GM12878 (cell line): ENCODE measurements at regions not wholly inside any gene's neighbourhood (a gene's known extent, or its start where the extent isn't known, plus 50 kb on each side); places are given as distances from the start of the nearest gene placed in this dataset.

Source experiments
- ATAC-seq: fragments of 200-7000 bp; cut with Tn5 transposase; 3 replicates; pipeline ENCODE4 v1.9.1; 2020; ENCODE audit warnings: mild to moderate bottlenecking, moderate library complexity
- BruUV-seq: library from RNA; stranded (reverse); fragments of 400-500 nt; replicated peaks from 2 replicates; lab custom pipeline; 2021; lab: Mats Ljungman, UMichigan
- CTCF ChIA-PET: fragments of 300-600 bp; sonication (Branson Sonifier 250); formaldehyde crosslinking; extraction: SDS; loops from one replicate; lab custom pipeline; 2021; ENCODE audit warnings: inconsistent platforms; lab: Yijun Ruan, JAX
- POLR2A ChIA-PET: fragments of 350-600 bp; formaldehyde crosslinking; extraction: SDS; loops from one replicate; lab custom pipeline; 2021; ENCODE audit warnings: inconsistent platforms; lab: Charles Lee
- RAD21 ChIA-PET: fragments of 300-600 bp; sonication (Branson Sonifier 250); formaldehyde crosslinking; loops from one replicate; lab custom pipeline; 2023; ENCODE audit warnings: antibody characterized with exemption; ENCODE audit not compliant: unreplicated experiment; lab: Charles Lee
- SMC1A ChIA-PET: fragments of 300-600 bp; sonication (Branson Sonifier 250); formaldehyde crosslinking; loops from one replicate; lab custom pipeline; 2023; ENCODE audit not compliant: unreplicated experiment, uncharacterized antibody; lab: Charles Lee
- DNase-seq: peaks from one replicate; pipeline ENCODE4 v3.0.0-alpha.2; 2011; ENCODE audit warnings: low read depth, low spot score
- FAIRE-seq: peaks from 3 replicates; lab custom pipeline; 2011; peaks lifted over from hg19 to GRCh38; lab: Jason Lieb, UNC
- H2AFZ ChIP-seq: 2 replicates; pipeline ENCODE4 v1.6.0; 2011; ENCODE audit warnings: low read depth, low read length, control low read depth; ENCODE audit not compliant: control insufficient read depth
- H3K27ac ChIP-seq: 2 replicates; pipeline ENCODE4 v1.5.1; 2011; ENCODE audit warnings: control low read depth; ENCODE audit not compliant: control insufficient read depth, insufficient read depth
- H3K27me3 ChIP-seq, 2 experiments: replicated peaks in 1 of 2; 2 replicates each; pipeline versions ENCODE4 v1.6.0 to v1.6.1; 2011; ENCODE audit warnings: low read length in 1 of 2; ENCODE audit not compliant: control insufficient read depth in 2 of 2, insufficient read depth in 2 of 2
- H3K36me3 ChIP-seq, 2 experiments: 2 replicates each; pipeline ENCODE4 v1.5.1; 2011; ENCODE audit warnings: low read length in 1 of 2; ENCODE audit not compliant: control insufficient read depth in 2 of 2, insufficient read depth in 2 of 2
- H3K4me1 ChIP-seq: 2 replicates; pipeline ENCODE4 v1.6.1; 2011; ENCODE audit warnings: mild to moderate bottlenecking, low read length, moderate library complexity, mixed read lengths; ENCODE audit not compliant: control insufficient read depth, insufficient read depth
- H3K4me2 ChIP-seq: 2 replicates; pipeline ENCODE4 v1.6.0; 2011; ENCODE audit warnings: control low read depth; ENCODE audit not compliant: control insufficient read depth, insufficient read depth
- H3K4me3 ChIP-seq: fragments of 200-600 bp; sonication (generic); 2 replicates; pipeline ENCODE4 v1.5.1; 2016
- H3K79me2 ChIP-seq: 2 replicates; pipeline ENCODE4 v1.6.0; 2011; ENCODE audit warnings: low read length; ENCODE audit not compliant: control insufficient read depth, insufficient read depth
- H3K9ac ChIP-seq: 2 replicates; pipeline ENCODE4 v1.8.0; 2011; ENCODE audit warnings: low read length, control low read depth, mixed read lengths; ENCODE audit not compliant: control insufficient read depth, insufficient read depth
- H3K9me3 ChIP-seq: replicated peaks from 3 replicates; pipeline ENCODE4 v1.5.1; 2011; ENCODE audit warnings: mild to moderate bottlenecking, low read length; ENCODE audit not compliant: control insufficient read depth, insufficient read depth
- H4K20me1 ChIP-seq: 2 replicates; pipeline ENCODE4 v1.6.0; 2011; ENCODE audit not compliant: control insufficient read depth, insufficient read depth
- ATF2 ChIP-seq: IDR thresholded peaks from 2 replicates; pipeline ENCODE4 v1.6.1; 2012; ENCODE audit warnings: low read length, inconsistent platforms
- EGR1 ChIP-seq, 2 experiments: IDR thresholded peaks; 1 replicate in 1 of 2; 2 replicates in 1 of 2; pipeline ENCODE4 v1.6.1; 2011 to 2012; ENCODE audit warnings: low read depth in 2 of 2, low read length in 2 of 2, borderline replicate concordance in 1 of 2, mild to moderate bottlenecking in 1 of 2, moderate library complexity in 1 of 2
- JUNB ChIP-seq: IDR thresholded peaks from 2 replicates; pipeline ENCODE4 v1.6.1; 2016; ENCODE audit warnings: antibody characterized with exemption, mild to moderate bottlenecking
- KDM1A ChIP-seq: fragments of 200-600 bp; sonication (generic); IDR thresholded peaks from 2 replicates; pipeline ENCODE4 v1.6.1; 2016; ENCODE audit warnings: borderline replicate concordance
- MYC ChIP-seq: IDR thresholded peaks from 2 replicates; pipeline ENCODE4 v1.6.1; 2011; ENCODE audit warnings: mild to moderate bottlenecking, low read length, moderate library complexity, inconsistent platforms; ENCODE audit not compliant: insufficient read depth, insufficient replicate concordance, insufficient read length, severe bottlenecking
- NBN ChIP-seq: fragments of 450-650 bp; IDR thresholded peaks from 2 replicates; pipeline ENCODE4 v1.6.1; 2016
- NFYB ChIP-seq: IDR thresholded peaks from 2 replicates; pipeline ENCODE4 v1.6.1; 2011; ENCODE audit warnings: low read depth, mild to moderate bottlenecking, low read length, improper control_type of control experiment, moderate library complexity; ENCODE audit not compliant: insufficient read depth
- RFX5 ChIP-seq: IDR thresholded peaks from 2 replicates; pipeline ENCODE4 v1.6.1; 2011; ENCODE audit warnings: low read depth, low read length, improper control_type of control experiment
- SRF ChIP-seq, 2 experiments: IDR thresholded peaks; 2 replicates each; pipeline ENCODE4 v1.6.1; 2011; ENCODE audit warnings: low read depth in 2 of 2, low read length in 2 of 2, mild to moderate bottlenecking in 1 of 2, moderate library complexity in 1 of 2
- ZBTB33 ChIP-seq: fragments of 450-650 bp; IDR thresholded peaks from 2 replicates; pipeline ENCODE4 v1.6.1; 2017; ENCODE audit warnings: mild to moderate bottlenecking
- ZBTB4 ChIP-seq: fragments of 450-650 bp; formaldehyde crosslinking; IDR thresholded peaks from 2 replicates; pipeline ENCODE4 v1.4.0; 2022; ENCODE audit warnings: mild to moderate bottlenecking, moderate library complexity
- in situ Hi-C: fragments of 300-500 bp; cut with MboI; formaldehyde crosslinking; loops from 9 replicates; pipeline ENCODE4 v1.14.3; 2018; ENCODE audit warnings: mixed read lengths
- intact Hi-C: fragments of 100-400 bp; cut with micrococcal nuclease; formaldehyde crosslinking; loops from one replicate; pipeline ENCODE4 v1.14.2; 2022; ENCODE audit not compliant: unreplicated experiment

GRCh38 chr11:23257088-23257487, 396.8 kb upstream of the CCDC179 start:
- Histone ChIP-seq H3K9me3 (no peaks in the 10 kb centered on the region), H3K36me3 (no peaks in the 10 kb centered on the region), H3K79me2 (no peaks in the 10 kb centered on the region), H4K20me1 (no peaks in the 10 kb centered on the region), H3K27me3 (no peaks in the 10 kb centered on the region), H2AFZ (no peak overlapping the region), H3K4me3 (no peak overlapping the region), H3K27ac (no peak overlapping the region), H3K4me1 (no peaks in the 10 kb centered on the region), H3K4me2 (no peak overlapping the region), H3K9ac (no peak overlapping the region)
- no peak for TF ChIP-seq EGR1 (IDR thresholded peaks at IDR 0.05; ENCODE audit: borderline replicate concordance in 1 of 2, low read depth in 2 of 2, low read length in 2 of 2)
- TF ChIP-seq ZBTB4 = no peak
- no peak for TF ChIP-seq ATF2
- TF ChIP-seq NBN = no peak
- no peak for TF ChIP-seq RFX5
- TF ChIP-seq MYC = no peak
- no peak for TF ChIP-seq KDM1A
- TF ChIP-seq SRF (IDR thresholded peaks at IDR 0.05; ENCODE audit: low read depth in 2 of 2, low read length in 2 of 2) = no peak
- TF ChIP-seq NFYB = no peak
- no peak for TF ChIP-seq ZBTB33
- TF ChIP-seq JUNB = no peak
- CTCF ChIA-PET = no interaction called here
- no TSS peak for BruUV-seq
- SMC1A ChIA-PET = no interaction called here
- in situ Hi-C loops = no loop called here
- ATAC-seq = no peak
- RAD21 ChIA-PET = no interaction called here
- DNase-seq = no peak
- no peak for FAIRE-seq
- intact Hi-C loops = no loop called here
- POLR2A ChIA-PET = no interaction called here
